MM.1S (cell line): ENCODE measurements at regions not wholly inside any gene's neighbourhood (a gene's known extent, or its start where the extent isn't known, plus 50 kb on each side); places are given as distances from the start of the nearest gene placed in this dataset.
A peak's percentile ranks its signal among the peaks of the same experiment; 100 is the strongest.
"Not testable (repeated sequence)": the region's sequence is repeated elsewhere in the genome, so short reads cannot be mapped to it uniquely, and the experiment has no call there.

Experiments
- DNase-seq: peaks from one replicate; pipeline ENCODE4 v3.0.0-alpha.2; 2015
- H2AFZ ChIP-seq: fragments of 300-600 bp; sonication (generic); 2 replicates; pipeline ENCODE4 v1.6.0; 2016; ENCODE audit warnings: antibody characterized with exemption, low read length
- H3F3A ChIP-seq: fragments of 300-600 bp; sonication (generic); 2 replicates; pipeline ENCODE4 v1.6.1; 2016; ENCODE audit warnings: mild to moderate bottlenecking, antibody characterized with exemption, low read length, moderate library complexity, mixed read lengths; ENCODE audit not compliant: insufficient read depth
- H3K27ac ChIP-seq: fragments of 300-600 bp; sonication (generic); 2 replicates; pipeline ENCODE4 v1.5.1; 2016; ENCODE audit warnings: mild to moderate bottlenecking, low read length
- H3K27me3 ChIP-seq: fragments of 300-600 bp; sonication (generic); replicated peaks from 2 replicates; pipeline ENCODE4 v1.6.0; 2016; ENCODE audit warnings: low read length; ENCODE audit not compliant: insufficient read depth
- H3K36me3 ChIP-seq: fragments of 300-600 bp; sonication (generic); replicated peaks from 2 replicates; pipeline ENCODE4 v1.6.1; 2016; ENCODE audit warnings: mild to moderate bottlenecking, low read length, mixed read lengths; ENCODE audit not compliant: insufficient read depth
- H3K4me1 ChIP-seq: fragments of 300-600 bp; sonication (generic); 2 replicates; pipeline ENCODE4 v1.6.1; 2016; ENCODE audit warnings: low read length, mixed read lengths
- H3K4me2 ChIP-seq: fragments of 300-600 bp; sonication (generic); 2 replicates; pipeline ENCODE4 v1.6.0; 2016; ENCODE audit warnings: low read depth, low read length
- H3K4me3 ChIP-seq: fragments of 300-600 bp; sonication (generic); 2 replicates; pipeline ENCODE4 v1.5.1; 2016; ENCODE audit warnings: low read length, mixed read lengths
- H3K79me2 ChIP-seq: fragments of 300-600 bp; sonication (generic); 2 replicates; pipeline ENCODE4 v1.6.1; 2016; ENCODE audit warnings: mixed run types, low read length, mixed read lengths
- H3K9ac ChIP-seq: fragments of 300-600 bp; sonication (generic); 2 replicates; pipeline ENCODE4 v1.6.1; 2016; ENCODE audit warnings: low read length, mixed read lengths
- H3K9me2 ChIP-seq: fragments of 300-600 bp; sonication (generic); replicated peaks from 2 replicates; pipeline ENCODE4 v1.6.1; 2016; ENCODE audit warnings: mild to moderate bottlenecking, low read length, mixed read lengths; ENCODE audit not compliant: insufficient read depth
- H3K9me3 ChIP-seq: fragments of 300-600 bp; sonication (generic); replicated peaks from 2 replicates; pipeline ENCODE4 v1.6.1; 2016; ENCODE audit warnings: mild to moderate bottlenecking, low read length, mixed read lengths; ENCODE audit not compliant: insufficient read depth
- H4K20me1 ChIP-seq: fragments of 300-600 bp; sonication (generic); 2 replicates; pipeline ENCODE4 v1.6.1; 2016; ENCODE audit warnings: mild to moderate bottlenecking, low read length, moderate library complexity, mixed read lengths; ENCODE audit not compliant: insufficient read depth
- EZH2 ChIP-seq: fragments of 300-600 bp; sonication (generic); optimal IDR thresholded peaks from 2 replicates; pipeline ENCODE3; 2017; ENCODE audit warnings: low read depth, mild to moderate bottlenecking, antibody characterized with exemption, low read length, mixed read lengths
- EZH2phosphoT487 ChIP-seq: fragments of 300-600 bp; sonication (generic); IDR thresholded peaks from 2 replicates; pipeline ENCODE4 v1.6.1; 2018; ENCODE audit warnings: antibody characterized with exemption, low read length
- TF ChIP-seq, protein P1 (sequence below): fragments of 300-600 bp; sonication (generic); IDR thresholded peaks from 2 replicates; pipeline ENCODE4 v1.5.1; 2016; ENCODE audit warnings: antibody characterized with exemption, low read length, mixed read lengths

- TF ChIP-seq, protein P1, sequence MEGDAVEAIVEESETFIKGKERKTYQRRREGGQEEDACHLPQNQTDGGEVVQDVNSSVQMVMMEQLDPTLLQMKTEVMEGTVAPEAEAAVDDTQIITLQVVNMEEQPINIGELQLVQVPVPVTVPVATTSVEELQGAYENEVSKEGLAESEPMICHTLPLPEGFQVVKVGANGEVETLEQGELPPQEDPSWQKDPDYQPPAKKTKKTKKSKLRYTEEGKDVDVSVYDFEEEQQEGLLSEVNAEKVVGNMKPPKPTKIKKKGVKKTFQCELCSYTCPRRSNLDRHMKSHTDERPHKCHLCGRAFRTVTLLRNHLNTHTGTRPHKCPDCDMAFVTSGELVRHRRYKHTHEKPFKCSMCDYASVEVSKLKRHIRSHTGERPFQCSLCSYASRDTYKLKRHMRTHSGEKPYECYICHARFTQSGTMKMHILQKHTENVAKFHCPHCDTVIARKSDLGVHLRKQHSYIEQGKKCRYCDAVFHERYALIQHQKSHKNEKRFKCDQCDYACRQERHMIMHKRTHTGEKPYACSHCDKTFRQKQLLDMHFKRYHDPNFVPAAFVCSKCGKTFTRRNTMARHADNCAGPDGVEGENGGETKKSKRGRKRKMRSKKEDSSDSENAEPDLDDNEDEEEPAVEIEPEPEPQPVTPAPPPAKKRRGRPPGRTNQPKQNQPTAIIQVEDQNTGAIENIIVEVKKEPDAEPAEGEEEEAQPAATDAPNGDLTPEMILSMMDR = no peak
- TF ChIP-seq EZH2 (no peak), EZH2phosphoT487 (no peak)
- H3K9ac ChIP-seq = no peak overlapping the region
Observed at GRCh38 chr2:16057661-16058060, 117.3 kb downstream of the MYCN start.

DNA sequence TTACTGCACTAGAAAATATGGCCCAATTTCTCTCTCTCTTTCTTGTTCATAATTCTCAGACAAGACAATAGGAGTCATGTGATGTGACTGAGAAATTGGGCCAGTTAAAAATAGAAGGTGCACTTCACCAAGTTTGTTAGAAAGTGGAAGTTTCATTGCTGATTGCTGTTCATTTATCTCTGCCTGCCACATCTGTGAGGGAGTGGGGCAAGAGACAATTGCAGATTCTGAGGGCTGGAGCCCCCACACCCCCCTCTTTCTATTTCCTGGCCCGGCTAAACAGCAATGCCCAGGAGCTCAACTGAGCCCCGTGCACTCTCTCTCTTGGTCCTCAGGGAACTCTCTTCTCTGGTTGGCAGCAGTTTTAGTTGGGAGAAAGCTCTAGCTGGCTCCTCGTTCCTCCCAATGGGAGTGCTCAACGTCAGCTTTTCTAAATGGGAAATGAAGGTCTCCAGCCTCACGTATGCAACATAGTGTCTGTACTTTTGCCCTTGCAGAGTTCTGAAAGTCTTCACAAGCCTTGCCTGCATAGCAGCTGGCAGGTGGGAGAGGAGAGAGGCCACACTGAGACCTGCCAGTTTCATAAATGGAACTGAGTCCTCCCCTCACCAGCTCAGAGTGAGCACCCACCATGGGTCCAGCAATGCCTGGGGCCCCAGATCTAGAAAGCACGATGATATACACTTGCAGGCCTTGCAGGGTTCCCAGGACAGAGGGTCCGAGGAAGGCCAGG is 115.7 kb downstream of the MYCN start:
- Histone ChIP-seq H3K27ac (peak overlapping the region; percentile 90), H3F3A (peaks cover 18% of the 10 kb centered on the region), H3K9me2 (no peaks in the 10 kb centered on the region), H3K27me3 (no peaks in the 10 kb centered on the region), H3K9me3 (no peaks in the 10 kb centered on the region), H3K36me3 (no peaks in the 10 kb centered on the region), H3K9ac (peak overlapping the region; percentile 32; the same call in 1 of the 2 replicates), H4K20me1 (no peaks in the 10 kb centered on the region), H3K4me2 (peak overlapping the region; percentile 73), H3K79me2 (no peaks in the 10 kb centered on the region), H2AFZ (peak overlapping the region; percentile 49), H3K4me1 (peaks cover 25% of the 10 kb centered on the region), H3K4me3 (peak overlapping the region; percentile 32)
- DNase-seq = peak; percentile 93
- TF ChIP-seq, protein P1 = no peak
- no peak for TF ChIP-seq EZH2phosphoT487

More at GRCh38 chr2:16057661-16058060, 117.3 kb downstream of the MYCN start:
- no peaks in the 10 kb centered on the region for H3K9me2 ChIP-seq
- H3K4me3 ChIP-seq = no peak overlapping the region
- no peak overlapping the region for H2AFZ ChIP-seq
- peak overlapping the region; percentile 23; the same call in 1 of the 2 replicates for H3K27ac ChIP-seq
- H3K79me2 ChIP-seq = no peaks in the 10 kb centered on the region
- DNase-seq = no peak
- peaks cover 18% of the 10 kb centered on the region for H3F3A ChIP-seq
- no peaks in the 10 kb centered on the region for H4K20me1 ChIP-seq
- H3K4me1 ChIP-seq = peaks cover 25% of the 10 kb centered on the region
- H3K27me3 ChIP-seq = no peaks in the 10 kb centered on the region
- H3K9me3 ChIP-seq = no peaks in the 10 kb centered on the region
- H3K36me3 ChIP-seq = no peaks in the 10 kb centered on the region
- H3K4me2 ChIP-seq = no peak overlapping the region

- Histone ChIP-seq H3K27me3 (no peaks in the 10 kb centered on the region), H3K4me3 (no peak overlapping the region), H3K36me3 (no peaks in the 10 kb centered on the region), H3K27ac (no peak overlapping the region), H2AFZ (no peak overlapping the region), H3K79me2 (no peaks in the 10 kb centered on the region), H3K9ac (no peak overlapping the region), H3F3A (peaks cover 18% of the 10 kb centered on the region), H3K9me3 (no peaks in the 10 kb centered on the region), H3K9me2 (no peaks in the 10 kb centered on the region), H3K4me1 (peaks cover 23% of the 10 kb centered on the region), H3K4me2 (no peak overlapping the region), H4K20me1 (no peaks in the 10 kb centered on the region)
- DNase-seq = no peak
- TF ChIP-seq EZH2 = no peak
- TF ChIP-seq, protein P1 = no peak
- no peak for TF ChIP-seq EZH2phosphoT487
Observed at GRCh38 chr2:16053437-16054257, 113.3 kb downstream of the MYCN start.

DNA sequence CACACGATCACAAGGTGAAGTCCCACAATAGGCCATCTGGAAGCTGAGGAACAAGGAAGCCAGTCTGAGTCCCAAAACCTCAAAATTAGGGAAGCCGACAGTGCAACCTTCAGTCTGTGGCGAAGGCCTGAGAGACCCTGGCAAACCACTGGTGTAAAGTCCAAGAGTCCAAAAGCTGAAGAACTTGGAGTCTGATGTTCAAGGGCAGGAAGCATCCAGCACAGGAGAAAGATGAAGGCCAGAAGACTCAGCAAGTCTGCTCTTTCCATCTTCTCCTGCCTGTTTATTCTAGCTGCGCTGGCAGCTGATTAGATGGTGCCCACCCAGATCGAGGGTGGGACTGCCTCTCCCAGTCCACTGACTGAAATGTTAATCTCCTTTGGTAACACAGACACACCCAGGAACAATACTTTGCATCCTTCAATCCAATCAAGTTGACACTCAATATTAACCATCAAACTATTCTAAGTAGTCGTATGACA is 112.3 kb downstream of the MYCN start:
- DNase-seq, H3K79me2 ChIP-seq, H3K27me3 ChIP-seq, H3K9me3 ChIP-seq, H4K20me1 ChIP-seq, H3K4me3 ChIP-seq, H3K9me2 ChIP-seq, H3K4me2 ChIP-seq, H3K36me3 ChIP-seq, H3K9ac ChIP-seq, H2AFZ ChIP-seq, H3K27ac ChIP-seq: not testable (repeated sequence)
- H3F3A ChIP-seq = peaks cover 14% of the 10 kb centered on the region
- H3K4me1 ChIP-seq = peaks cover 16% of the 10 kb centered on the region
